CD14-positive monocyte (primary cell): ENCODE measurements at regions not wholly inside any gene's neighbourhood (a gene's known extent, or its start where the extent isn't known, plus 50 kb on each side); places are given as distances from the start of the nearest gene placed in this dataset.

Source experiments
- DNase-seq, 3 donors: peaks; one replicate each; pipeline ENCODE4 v3.0.0-alpha.2; 2011 to 2022
- H2AFZ ChIP-seq: 2 replicates; pipeline ENCODE4 v1.6.0; 2012; ENCODE audit warnings: mild to moderate bottlenecking, low read depth, low read length, inconsistent platforms; ENCODE audit not compliant: insufficient read depth, poor library complexity, severe bottlenecking
- H3K27ac ChIP-seq, 2 donors: 1 replicate in 1 of 2; 2 replicates in 1 of 2; pipeline ENCODE4 v1.5.1; 2012 to 2013; ENCODE audit warnings: low read length in 2 of 2, control low read depth in 1 of 2, inconsistent platforms in 1 of 2, low read depth in 1 of 2, mild to moderate bottlenecking in 1 of 2
- H3K27me3 ChIP-seq, 2 donors: one replicate each; pipeline versions ENCODE4 v1.6.0 to v1.6.1; 2011 to 2013; ENCODE audit warnings: low read length in 2 of 2; ENCODE audit not compliant: control insufficient read depth in 2 of 2, insufficient read depth in 2 of 2
- H3K36me3 ChIP-seq, 2 donors: replicated peaks in 1 of 2; 1 replicate in 1 of 2; 2 replicates in 1 of 2; pipeline versions ENCODE4 v1.5.1 to v1.6.1; 2012 to 2013; ENCODE audit warnings: low read length in 2 of 2, control low read depth in 1 of 2, inconsistent platforms in 1 of 2, mild to moderate bottlenecking in 1 of 2; ENCODE audit not compliant: insufficient read depth in 2 of 2, control insufficient read depth in 1 of 2
- H3K4me1 ChIP-seq, 2 donors: 1 replicate in 1 of 2; 2 replicates in 1 of 2; pipeline versions ENCODE4 v1.5.1 to v1.6.1; 2012 to 2013; ENCODE audit warnings: low read length in 2 of 2, control low read depth in 1 of 2, inconsistent platforms in 1 of 2, mild to moderate bottlenecking in 1 of 2, moderate library complexity in 1 of 2; ENCODE audit not compliant: insufficient read depth in 2 of 2, control insufficient read depth in 1 of 2
- H3K4me2 ChIP-seq: replicated peaks from 2 replicates; pipeline ENCODE3; 2012; ENCODE audit warnings: low read length, moderate library complexity, mild to moderate bottlenecking; ENCODE audit not compliant: poor library complexity, severe bottlenecking; ENCODE audit errors: extremely low read depth
- H3K4me3 ChIP-seq, 3 experiments: fragments of 200-600 bp in 1 of 3; sonication (generic) in 1 of 3; replicated peaks in 1 of 3; 1 replicate in 2 of 3; 2 replicates in 1 of 3; pipeline ENCODE4 v1.5.1; 2011 to 2013; ENCODE audit warnings: low read length in 3 of 3, mild to moderate bottlenecking in 3 of 3, control low read depth in 2 of 3, low read depth in 2 of 3, inconsistent platforms in 1 of 3, moderate library complexity in 1 of 3
- H3K79me2 ChIP-seq: 2 replicates; pipeline ENCODE4 v1.6.0; 2012; ENCODE audit warnings: mild to moderate bottlenecking, control low read depth, inconsistent platforms, low read length, moderate library complexity; ENCODE audit not compliant: insufficient read depth
- H3K9ac ChIP-seq: 2 replicates; pipeline ENCODE4 v1.6.0; 2017; ENCODE audit warnings: low read length, mild to moderate bottlenecking; ENCODE audit not compliant: insufficient read depth, poor library complexity, severe bottlenecking
- H3K9me3 ChIP-seq, 2 donors: replicated peaks in 1 of 2; 1 replicate in 1 of 2; 2 replicates in 1 of 2; pipeline versions ENCODE4 v1.5.1 to v1.6.1; 2012 to 2013; ENCODE audit warnings: low read length in 2 of 2, control low read depth in 1 of 2; ENCODE audit not compliant: control insufficient read depth in 1 of 2, insufficient read depth in 1 of 2
- H4K20me1 ChIP-seq: 2 replicates; pipeline ENCODE4 v1.6.0; 2012; ENCODE audit warnings: mild to moderate bottlenecking, low read length, control low read depth, moderate library complexity; ENCODE audit not compliant: insufficient read depth
- H3K27ac Mint-ChIP-seq, 7 donors: one replicate each; pipeline ENCODE4 v1.8.0; 2020; ENCODE audit warnings: mild to moderate bottlenecking in 7 of 7, mixed read lengths in 7 of 7, moderate library complexity in 6 of 7, inconsistent platforms in 2 of 7
- H3K27me3 Mint-ChIP-seq, 3 donors: one replicate each; pipeline ENCODE4 v1.8.0; 2021 to 2022; ENCODE audit warnings: low read depth in 3 of 3, mild to moderate bottlenecking in 3 of 3, mixed read lengths in 3 of 3, moderate library complexity in 3 of 3, inconsistent platforms in 1 of 3
- H3K36me3 Mint-ChIP-seq, 2 donors: one replicate each; pipeline ENCODE4 v1.8.0; 2020; ENCODE audit warnings: mixed read lengths in 2 of 2, inconsistent platforms in 1 of 2, mild to moderate bottlenecking in 1 of 2
- H3K4me1 Mint-ChIP-seq: one replicate; pipeline ENCODE4 v1.8.0; 2020; ENCODE audit warnings: mild to moderate bottlenecking, mixed read lengths
- H3K4me3 Mint-ChIP-seq, 2 donors: one replicate each; pipeline ENCODE4 v1.8.0; 2020; ENCODE audit warnings: mild to moderate bottlenecking in 2 of 2, mixed read lengths in 2 of 2, moderate library complexity in 1 of 2
- H3K9me3 Mint-ChIP-seq, 7 donors: one replicate each; pipeline ENCODE4 v1.8.0; 2020 to 2022; ENCODE audit warnings: mixed read lengths in 7 of 7, mild to moderate bottlenecking in 6 of 7, moderate library complexity in 6 of 7, inconsistent platforms in 2 of 7
- WGBS: methylation state at CpG from one replicate; pipeline ENCODE4 v1.1.5; 2013; ENCODE audit warnings: missing lambda C conversion rate; ENCODE audit not compliant: insufficient coverage; 5-methylcytosine and 5-hydroxymethylcytosine counted together
- intact Hi-C, 2 donors: fragments of 100-400 bp; cut with micrococcal nuclease; formaldehyde crosslinking; loops; one replicate each; pipeline versions ENCODE4 v1.15.0 to v1.15.1; 2023
- TF ChIP-seq, protein P1 (sequence below): fragments of 200-600 bp; IDR thresholded peaks from one replicate; pipeline ENCODE4 v1.8.0; 2022; ENCODE audit warnings: antibody characterized with exemption, mild to moderate bottlenecking

DNA sequence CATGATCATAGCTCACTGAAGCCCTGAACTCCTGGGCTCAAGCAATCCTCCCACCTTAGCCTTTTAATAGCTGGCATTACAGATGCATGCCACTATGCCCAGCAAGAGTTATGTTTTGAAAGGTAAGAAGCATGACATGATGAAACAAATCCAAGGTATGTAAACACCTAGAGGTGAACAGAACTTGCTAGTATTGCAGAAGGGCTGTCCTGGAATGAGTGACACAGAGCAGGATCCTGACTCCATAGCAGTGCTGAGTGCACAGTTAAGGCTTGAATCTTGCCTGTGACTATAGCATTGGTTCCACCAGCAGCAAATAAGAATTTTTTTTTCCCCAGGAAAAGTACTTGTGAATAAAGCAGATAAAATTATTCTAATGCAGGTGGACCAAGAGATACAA, 309.5 kb downstream of the PIK3C3 start:
- no peaks in the 10 kb centered on the region for H4K20me1 ChIP-seq
- H3K27ac ChIP-seq = no peak overlapping the region
- Mint-ChIP-seq H3K9me3 (peaks cover 0 to 3% (median 0%) of the 10 kb centered on the region in 7 donors), H3K36me3 (no peaks in the 10 kb centered on the region), H3K4me3 (no peak overlapping the region), H3K27ac (no peak overlapping the region), H3K4me1 (peaks cover 6% of the 10 kb centered on the region), H3K27me3 (peaks cover 0 to 3% (median 2%) of the 10 kb centered on the region in 3 donors)
- H3K36me3 ChIP-seq = no peaks in the 10 kb centered on the region
- DNase-seq = no peak
- H3K79me2 ChIP-seq = no peaks in the 10 kb centered on the region
- H2AFZ ChIP-seq = no peak overlapping the region
- TF ChIP-seq, protein P1, sequence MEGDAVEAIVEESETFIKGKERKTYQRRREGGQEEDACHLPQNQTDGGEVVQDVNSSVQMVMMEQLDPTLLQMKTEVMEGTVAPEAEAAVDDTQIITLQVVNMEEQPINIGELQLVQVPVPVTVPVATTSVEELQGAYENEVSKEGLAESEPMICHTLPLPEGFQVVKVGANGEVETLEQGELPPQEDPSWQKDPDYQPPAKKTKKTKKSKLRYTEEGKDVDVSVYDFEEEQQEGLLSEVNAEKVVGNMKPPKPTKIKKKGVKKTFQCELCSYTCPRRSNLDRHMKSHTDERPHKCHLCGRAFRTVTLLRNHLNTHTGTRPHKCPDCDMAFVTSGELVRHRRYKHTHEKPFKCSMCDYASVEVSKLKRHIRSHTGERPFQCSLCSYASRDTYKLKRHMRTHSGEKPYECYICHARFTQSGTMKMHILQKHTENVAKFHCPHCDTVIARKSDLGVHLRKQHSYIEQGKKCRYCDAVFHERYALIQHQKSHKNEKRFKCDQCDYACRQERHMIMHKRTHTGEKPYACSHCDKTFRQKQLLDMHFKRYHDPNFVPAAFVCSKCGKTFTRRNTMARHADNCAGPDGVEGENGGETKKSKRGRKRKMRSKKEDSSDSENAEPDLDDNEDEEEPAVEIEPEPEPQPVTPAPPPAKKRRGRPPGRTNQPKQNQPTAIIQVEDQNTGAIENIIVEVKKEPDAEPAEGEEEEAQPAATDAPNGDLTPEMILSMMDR = no peak
- H3K4me1 ChIP-seq = no peaks in the 10 kb centered on the region
- no peak overlapping the region for H3K4me3 ChIP-seq
- H3K27me3 ChIP-seq = no peaks in the 10 kb centered on the region
- no peak overlapping the region for H3K4me2 ChIP-seq
- intact Hi-C loops = no loop called here
- no peak overlapping the region for H3K9ac ChIP-seq
- no peaks in the 10 kb centered on the region for H3K9me3 ChIP-seq

DNA sequence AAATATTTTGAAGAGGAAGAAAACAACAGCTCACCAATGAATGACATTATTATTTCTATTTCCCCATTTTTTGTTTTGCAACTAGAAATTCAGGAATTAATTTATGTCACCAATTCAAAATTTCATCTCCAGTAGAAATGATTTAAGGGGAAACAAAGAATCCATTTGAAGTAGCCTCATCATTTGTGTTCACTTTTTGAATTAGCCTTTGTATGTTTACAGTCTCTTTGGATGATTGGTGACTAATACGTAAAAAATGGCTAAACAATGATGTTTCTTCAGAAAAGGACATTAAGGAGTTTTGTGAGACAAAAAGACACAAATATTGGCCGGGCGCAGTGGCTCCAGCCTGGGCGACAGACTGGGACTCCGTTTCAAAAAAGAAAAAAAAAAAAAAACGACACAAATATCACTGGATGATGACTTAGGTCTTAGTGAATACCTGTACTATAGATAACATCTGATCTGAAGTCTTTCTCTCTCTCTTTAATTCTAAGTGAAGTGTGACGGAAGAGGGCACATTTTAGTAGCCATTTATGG, 313.2 kb downstream of the PIK3C3 start:
- no peak overlapping the region for H3K4me3 Mint-ChIP-seq
- Histone ChIP-seq H3K36me3 (no peaks in the 10 kb centered on the region), H3K9me3 (no peaks in the 10 kb centered on the region), H3K9ac (no peak overlapping the region), H4K20me1 (no peaks in the 10 kb centered on the region), H3K4me2 (no peak overlapping the region), H3K79me2 (no peaks in the 10 kb centered on the region), H3K4me1 (no peaks in the 10 kb centered on the region), H3K27me3 (no peaks in the 10 kb centered on the region), H3K4me3 (no peak overlapping the region), H3K27ac (no peak overlapping the region), H2AFZ (no peak overlapping the region)
- no peaks in the 10 kb centered on the region for H3K36me3 Mint-ChIP-seq
- DNase-seq = no peak
- H3K4me1 Mint-ChIP-seq = peaks cover under 1% of the 10 kb centered on the region
- H3K27me3 Mint-ChIP-seq = no peaks in the 10 kb centered on the region
- WGBS = 86% methylated on average over 1 of the region's 7 CpGs
- TF ChIP-seq, protein P1 = no peak
- intact Hi-C loops = no loop called here
- peaks cover 0 to 3% (median 0%) of the 10 kb centered on the region in 7 donors for H3K9me3 Mint-ChIP-seq
- no peak overlapping the region for H3K27ac Mint-ChIP-seq
